ENCODE measurements at regions not wholly inside any gene's neighbourhood (a gene's known extent, or its start where the extent isn't known, plus 50 kb on each side); places are given as distances from the start of the nearest gene placed in this dataset.

DNA sequence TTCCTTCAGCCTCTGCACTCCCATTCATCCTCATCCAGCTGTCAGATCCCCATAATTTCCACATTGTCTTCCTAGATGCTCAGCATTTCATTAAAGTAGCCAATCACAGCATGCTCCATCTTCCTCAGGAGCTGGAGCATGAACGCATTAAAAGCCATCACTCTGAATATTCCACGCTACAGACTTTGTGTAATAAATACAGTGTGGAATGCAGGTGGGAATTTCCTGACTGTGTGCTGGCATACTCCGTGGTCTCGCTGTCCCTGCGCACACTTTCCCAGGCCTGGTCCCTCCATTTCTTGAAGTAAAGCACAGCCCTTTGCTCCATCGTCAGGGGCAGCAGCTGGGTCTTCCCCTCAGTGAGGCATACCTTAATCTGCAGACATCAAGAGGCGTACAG lies 123.7 kb upstream of the NCK2 start:
- no peaks in the 10 kb centered on the region for H3K27me3 ChIP-seq (ENCODE audit: control insufficient read depth, insufficient read depth, low read length)
- no peak overlapping the region for H3K4me3 ChIP-seq (ENCODE audit: insufficient read depth, low read depth, low read length)
- DNase-seq, result no peak
- no peaks in the 10 kb centered on the region for H3K36me3 ChIP-seq (replicated peaks; ENCODE audit: control insufficient read depth, insufficient read depth, low read length)

DNA sequence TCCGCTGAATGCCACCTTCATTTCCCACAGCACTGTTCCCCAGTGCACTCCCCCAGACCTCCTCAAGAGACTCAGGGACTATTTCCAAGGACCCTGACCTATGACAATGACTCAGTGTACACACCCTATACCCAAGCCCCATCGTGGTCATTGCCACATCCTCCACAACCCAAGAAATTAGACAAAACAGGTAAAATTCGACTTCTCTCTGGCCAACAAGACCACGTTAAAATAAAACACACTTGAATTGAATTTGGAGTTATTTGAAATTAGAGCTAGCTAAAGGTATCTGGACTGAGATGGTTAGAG lies 126.4 kb upstream of the NCK2 start:
- Histone ChIP-seq H3K36me3 (replicated peaks; ENCODE audit: control insufficient read depth, insufficient read depth, low read length) (no peaks in the 10 kb centered on the region), H3K4me3 (ENCODE audit: insufficient read depth, low read depth, low read length) (no peak overlapping the region), H3K27me3 (ENCODE audit: control insufficient read depth, insufficient read depth, low read length) (no peaks in the 10 kb centered on the region)
- no peak for DNase-seq

GRCh38 chr2:105617631-105618350 lies 126.9 kb upstream of the NCK2 start:
- Histone ChIP-seq H3K36me3 (replicated peaks; ENCODE audit: control insufficient read depth, insufficient read depth, low read length) (no peaks in the 10 kb centered on the region), H3K27me3 (ENCODE audit: control insufficient read depth, insufficient read depth, low read length) (no peaks in the 10 kb centered on the region), H3K4me3 (ENCODE audit: insufficient read depth, low read depth, low read length) (no peak overlapping the region)
- no peak for DNase-seq

DNA sequence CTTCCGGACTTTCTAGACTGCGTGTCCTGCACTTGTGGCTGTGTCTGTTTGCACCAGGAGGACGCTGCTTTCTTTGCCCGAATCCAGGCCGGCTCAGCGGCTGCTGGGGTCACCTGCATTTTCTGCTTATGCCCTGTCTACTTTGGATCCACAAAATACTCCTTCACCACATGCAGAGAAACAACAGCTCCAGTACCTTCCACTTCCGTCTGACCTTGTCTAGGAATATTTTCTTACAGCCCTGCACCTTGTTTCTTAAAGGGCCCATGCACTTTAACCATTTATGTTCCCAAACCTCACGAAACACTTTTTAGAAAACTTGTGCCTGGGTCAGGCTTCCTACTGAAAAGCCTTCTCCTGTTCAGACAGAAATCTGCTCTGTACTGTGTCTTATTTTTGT lies 129.4 kb upstream of the NCK2 start:
- no peak for DNase-seq
- Histone ChIP-seq H3K27me3 (ENCODE audit: control insufficient read depth, insufficient read depth, low read length) (no peaks in the 10 kb centered on the region), H3K4me3 (ENCODE audit: insufficient read depth, low read depth, low read length) (no peak overlapping the region), H3K36me3 (replicated peaks; ENCODE audit: control insufficient read depth, insufficient read depth, low read length) (no peaks in the 10 kb centered on the region)

GRCh38 chr2:105611811-105612424 lies 132.8 kb upstream of the NCK2 start:
- H3K27me3 ChIP-seq (ENCODE audit: control insufficient read depth, insufficient read depth, low read length), result no peaks in the 10 kb centered on the region
- H3K36me3 ChIP-seq (replicated peaks; ENCODE audit: control insufficient read depth, insufficient read depth, low read length), result no peaks in the 10 kb centered on the region
- H3K4me3 ChIP-seq (ENCODE audit: insufficient read depth, low read depth, low read length), result no peak overlapping the region
- DNase-seq, result no peak

DNA sequence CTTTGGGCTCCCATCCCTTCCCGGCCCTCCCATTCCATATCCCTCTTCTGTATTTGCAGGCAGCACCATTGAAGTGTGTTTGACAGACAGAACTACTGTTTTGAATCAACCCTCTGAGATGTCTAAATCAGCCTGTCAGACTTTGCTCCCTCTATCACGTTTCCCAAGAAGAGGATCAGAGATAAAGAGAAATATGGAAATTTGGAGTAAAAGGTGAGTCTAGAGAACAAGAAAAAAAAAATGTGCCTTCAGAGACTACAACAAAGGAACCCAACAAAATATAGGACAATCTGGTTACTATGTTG lies 133.4 kb upstream of the NCK2 start:
- no peaks in the 10 kb centered on the region for H3K27me3 ChIP-seq (ENCODE audit: control insufficient read depth, insufficient read depth, low read length)
- no peak overlapping the region for H3K4me3 ChIP-seq (ENCODE audit: insufficient read depth, low read depth, low read length)
- no peaks in the 10 kb centered on the region for H3K36me3 ChIP-seq (replicated peaks; ENCODE audit: control insufficient read depth, insufficient read depth, low read length)
- DNase-seq, result no peak

DNA sequence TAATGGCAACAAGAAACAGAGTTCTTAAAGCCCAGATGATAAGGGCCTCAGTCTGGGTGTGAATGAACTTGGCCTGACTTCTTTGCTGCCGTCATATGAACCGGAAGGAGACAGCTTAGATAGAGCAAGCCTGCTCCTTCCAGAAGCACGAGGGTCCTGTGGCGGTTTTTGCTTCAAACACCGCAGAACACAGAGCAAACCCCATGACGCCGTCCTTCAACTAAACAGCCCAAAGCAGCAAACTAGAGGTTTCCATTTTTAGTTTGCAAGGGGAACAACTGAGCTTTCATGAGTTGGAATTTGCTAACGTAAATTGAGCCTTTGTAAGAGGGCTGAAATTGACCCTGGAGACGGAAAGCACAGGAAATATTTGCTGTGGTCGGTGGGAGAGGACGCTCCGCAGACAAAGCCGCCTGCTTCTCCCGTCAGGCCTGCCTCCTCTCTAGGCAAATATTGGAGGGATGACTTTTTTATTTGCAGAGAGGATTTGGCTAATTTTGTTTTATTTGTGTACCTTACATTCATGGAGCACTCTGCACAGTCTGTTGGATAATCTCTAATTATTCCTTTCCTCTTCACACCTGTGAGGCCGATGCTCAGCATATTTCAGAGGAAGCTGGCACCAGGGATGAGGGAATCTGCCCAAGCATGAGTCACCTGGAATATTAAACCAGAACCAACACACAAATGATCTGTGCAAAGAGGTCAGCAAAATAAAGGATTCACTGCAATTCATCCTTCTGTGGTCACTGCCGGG lies 134.0 kb upstream of the NCK2 start:
- H3K4me3 ChIP-seq (ENCODE audit: insufficient read depth, low read depth, low read length), result no peak overlapping the region
- H3K27me3 ChIP-seq (ENCODE audit: control insufficient read depth, insufficient read depth, low read length), result no peaks in the 10 kb centered on the region
- no peaks in the 10 kb centered on the region for H3K36me3 ChIP-seq (replicated peaks; ENCODE audit: control insufficient read depth, insufficient read depth, low read length)
- no peak for DNase-seq

DNA sequence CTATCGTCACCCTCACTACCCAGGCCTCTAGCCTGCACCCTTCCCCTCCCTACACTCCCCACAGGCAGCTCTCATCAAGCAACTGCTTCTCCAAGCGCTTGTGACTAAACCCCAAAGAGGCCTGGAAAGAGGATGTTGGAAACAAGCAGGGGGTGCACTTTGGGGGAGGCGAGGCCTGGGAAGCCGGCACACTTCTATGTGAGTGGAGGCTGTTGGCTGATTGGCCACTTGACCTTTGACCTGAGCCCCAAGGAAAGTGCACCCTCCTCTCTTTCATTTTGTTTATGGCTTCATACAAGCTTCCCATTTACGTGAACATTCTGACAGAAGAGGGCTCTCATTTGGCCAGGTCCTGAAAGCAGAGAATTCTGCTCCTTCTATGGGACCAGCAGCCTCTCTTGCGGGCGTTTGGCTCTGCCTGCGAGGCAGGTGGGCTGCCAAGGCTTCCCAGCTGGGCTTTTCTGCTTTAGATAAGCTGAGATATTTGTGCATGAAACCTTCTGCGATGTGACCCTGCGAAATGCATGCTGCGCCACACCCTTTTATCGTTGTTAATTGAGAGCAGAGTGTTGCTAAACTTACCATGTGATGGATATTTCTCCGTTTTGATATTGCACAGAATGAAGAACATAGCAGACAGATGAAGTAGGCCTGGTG lies 134.8 kb upstream of the NCK2 start:
- DNase-seq, result no peak
- H3K4me3 ChIP-seq (ENCODE audit: insufficient read depth, low read depth, low read length), result no peak overlapping the region
- H3K27me3 ChIP-seq (ENCODE audit: control insufficient read depth, insufficient read depth, low read length), result no peaks in the 10 kb centered on the region

DNA sequence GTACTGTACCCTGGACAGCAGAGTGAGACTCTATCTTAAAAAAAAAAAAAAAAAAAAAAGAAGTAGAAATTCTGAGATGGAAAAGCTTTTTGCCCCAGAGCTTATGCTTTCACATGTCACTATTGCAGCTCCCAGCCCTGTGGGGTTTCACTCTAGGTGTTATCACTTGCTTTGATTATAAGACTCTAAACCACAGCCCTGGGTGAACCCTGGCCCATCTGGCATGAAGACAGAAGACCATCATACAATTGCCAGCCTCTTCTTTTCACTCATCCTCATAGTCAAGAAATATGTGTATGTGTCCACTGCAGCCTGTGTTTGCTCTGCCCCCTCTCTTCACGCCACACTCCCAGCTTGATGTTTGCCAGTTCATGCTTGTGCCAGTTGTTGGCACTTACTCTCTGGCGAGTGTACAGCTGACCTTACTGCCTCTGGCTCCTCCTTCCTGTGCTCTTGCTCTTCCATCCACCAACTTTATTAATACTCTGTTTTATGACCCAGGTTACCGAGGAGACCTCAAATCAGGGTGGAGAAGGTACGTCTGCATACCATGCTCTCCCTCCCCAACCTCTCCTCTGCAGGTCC lies 136.7 kb upstream of the NCK2 start:
- H3K4me3 ChIP-seq (ENCODE audit: insufficient read depth, low read depth, low read length), result no peak overlapping the region
- H3K27me3 ChIP-seq (ENCODE audit: control insufficient read depth, insufficient read depth, low read length), result no peaks in the 10 kb centered on the region
- no peak for DNase-seq
- no peaks in the 10 kb centered on the region for H3K36me3 ChIP-seq (replicated peaks; ENCODE audit: control insufficient read depth, insufficient read depth, low read length)

More for the DNA sequence above, 134.8 kb upstream of the NCK2 start:
- H3K36me3 ChIP-seq (replicated peaks; ENCODE audit: control insufficient read depth, insufficient read depth, low read length), result no peaks in the 10 kb centered on the region

DNA sequence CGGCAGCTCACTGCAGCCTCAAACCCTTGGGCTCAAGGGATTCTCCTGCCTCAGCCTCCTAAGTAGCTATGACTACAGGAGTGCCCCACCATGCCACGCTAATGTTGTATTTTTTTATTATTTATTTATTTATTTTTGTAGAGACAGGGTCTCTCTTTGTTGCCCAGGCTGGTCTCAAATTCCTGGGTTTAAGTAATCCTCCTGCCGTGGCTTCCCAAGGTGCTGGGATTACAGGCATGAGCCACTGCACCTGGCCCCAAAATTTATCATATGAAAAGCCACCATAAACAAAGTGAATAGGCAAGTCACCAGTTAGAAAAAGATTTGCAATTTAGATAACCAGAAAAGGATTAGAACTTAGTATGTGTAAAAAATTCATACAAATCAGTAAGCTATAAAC lies 138.6 kb upstream of the NCK2 start:
- no peak for DNase-seq
- Histone ChIP-seq H3K27me3 (ENCODE audit: control insufficient read depth, insufficient read depth, low read length) (no peaks in the 10 kb centered on the region), H3K4me3 (ENCODE audit: insufficient read depth, low read depth, low read length) (no peak overlapping the region), H3K36me3 (replicated peaks; ENCODE audit: control insufficient read depth, insufficient read depth, low read length) (no peaks in the 10 kb centered on the region)

- Histone ChIP-seq H3K4me3 (ENCODE audit: insufficient read depth, low read depth, low read length) (no peak overlapping the region), H3K27me3 (ENCODE audit: control insufficient read depth, insufficient read depth, low read length) (no peaks in the 10 kb centered on the region)
Measured at GRCh38 chr2:105604938-105605337, 139.8 kb upstream of the NCK2 start.

GRCh38 chr2:105600949-105601794 lies 143.5 kb upstream of the NCK2 start:
- H3K27me3 ChIP-seq (ENCODE audit: control insufficient read depth, insufficient read depth, low read length), result no peaks in the 10 kb centered on the region
- DNase-seq, result no peak
- no peaks in the 10 kb centered on the region for H3K36me3 ChIP-seq (replicated peaks; ENCODE audit: control insufficient read depth, insufficient read depth, low read length)
- no peak overlapping the region for H3K4me3 ChIP-seq (ENCODE audit: insufficient read depth, low read depth, low read length)

More at GRCh38 chr2:105604938-105605337, 139.8 kb upstream of the NCK2 start:
- DNase-seq, result no peak
- H3K36me3 ChIP-seq (replicated peaks; ENCODE audit: control insufficient read depth, insufficient read depth, low read length), result no peaks in the 10 kb centered on the region

DNA sequence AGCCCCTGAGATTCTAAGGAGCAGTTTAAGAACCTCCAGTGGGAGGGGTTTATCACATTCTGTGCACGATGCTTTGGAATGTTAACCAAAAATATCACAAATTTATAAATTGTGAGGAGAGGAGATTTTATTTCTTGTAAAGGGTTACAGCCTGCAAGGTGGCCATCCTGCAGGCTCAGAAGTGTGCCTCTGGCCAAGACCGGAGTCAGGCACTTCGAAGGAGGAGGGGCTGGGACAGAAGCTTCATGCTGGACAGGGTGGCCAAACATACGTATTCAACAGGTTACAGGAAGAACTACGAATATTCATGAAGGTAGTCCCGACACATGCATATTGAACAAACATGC lies 144.1 kb upstream of the NCK2 start:
- Histone ChIP-seq H3K36me3 (replicated peaks; ENCODE audit: control insufficient read depth, insufficient read depth, low read length) (no peaks in the 10 kb centered on the region), H3K4me3 (ENCODE audit: insufficient read depth, low read depth, low read length) (no peak overlapping the region), H3K27me3 (ENCODE audit: control insufficient read depth, insufficient read depth, low read length) (no peaks in the 10 kb centered on the region)
- no peak for DNase-seq

DNA sequence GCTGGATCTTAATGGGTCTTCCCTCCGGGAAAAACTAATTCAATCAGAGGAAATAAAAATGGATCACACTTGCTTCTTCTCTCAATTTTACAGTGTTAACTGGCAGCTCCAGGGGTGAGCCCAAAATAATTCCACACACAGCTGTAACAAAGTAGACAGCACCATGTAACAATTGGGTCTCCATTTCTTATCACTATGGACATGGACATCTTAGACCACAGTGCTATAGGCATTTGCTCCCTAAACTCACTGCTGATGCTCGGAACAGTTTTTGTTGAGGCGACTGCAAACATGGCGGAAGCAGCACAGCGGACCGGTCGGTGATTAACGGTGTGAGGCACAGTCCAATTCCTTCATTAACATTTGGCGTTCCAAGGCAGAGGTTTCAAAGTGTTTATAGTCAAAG lies 144.7 kb upstream of the NCK2 start:
- H3K27me3 ChIP-seq (ENCODE audit: control insufficient read depth, insufficient read depth, low read length), result no peaks in the 10 kb centered on the region
- no peak for DNase-seq
- H3K4me3 ChIP-seq (ENCODE audit: insufficient read depth, low read depth, low read length), result no peak overlapping the region
- no peaks in the 10 kb centered on the region for H3K36me3 ChIP-seq (replicated peaks; ENCODE audit: control insufficient read depth, insufficient read depth, low read length)
